ENCODE measurements at regions not wholly inside any gene's neighbourhood (a gene's known extent, or its start where the extent isn't known, plus 50 kb on each side); places are given as distances from the start of the nearest gene placed in this dataset.

- Histone ChIP-seq H3K4me2 (ENCODE audit: low read length) (no peak overlapping the region), H3K36me3 (ENCODE audit: insufficient read depth, low read length) (no peaks in the 10 kb centered on the region), H3K79me2 (replicated peaks; ENCODE audit: insufficient read depth, low read length) (no peaks in the 10 kb centered on the region), H3K9ac (ENCODE audit: low read length) (no peak overlapping the region), H3K9me3 (ENCODE audit: low read length) (no peaks in the 10 kb centered on the region), H2AFZ (ENCODE audit: low read depth, low read length) (no peak overlapping the region), H3F3A (ENCODE audit: insufficient read depth, low read length, poor library complexity, severe bottlenecking) (no peaks in the 10 kb centered on the region), H3K9me2 (ENCODE audit: insufficient read depth, low read length) (no peaks in the 10 kb centered on the region), H3K27me3 (ENCODE audit: insufficient read depth, low read depth, low read length) (no peaks in the 10 kb centered on the region), H3K27ac (ENCODE audit: low read length) (no peak overlapping the region), H4K20me1 (ENCODE audit: insufficient read depth) (no peaks in the 10 kb centered on the region), H3K4me3 (ENCODE audit: low read length) (no peak overlapping the region)
- TF ChIP-seq MXI1 (conservative IDR thresholded peaks at IDR 0.05; ENCODE audit: poor library complexity, severe bottlenecking) (no peak), SMC3 (conservative IDR thresholded peaks at IDR 0.05; ENCODE audit: poor library complexity) (no peak), RAD21 (conservative IDR thresholded peaks at IDR 0.05) (no peak), REST (IDR thresholded peaks at IDR 0.05; ENCODE audit: borderline replicate concordance) (no peak), POLR2AphosphoS5 (IDR thresholded peaks at IDR 0.05) (no peak), TAF1 (IDR thresholded peaks at IDR 0.05; ENCODE audit: low read depth) (no peak), EZH2 (IDR thresholded peaks at IDR 0.05; ENCODE audit: borderline replicate concordance, insufficient read depth, low read length, poor library complexity, severe bottlenecking) (no peak), EP300 (conservative IDR thresholded peaks at IDR 0.05; ENCODE audit: poor library complexity, severe bottlenecking) (no peak)
These were observed 983.7 kb downstream of the RAB28 start for GRCh38 chr4:12500409-12500808.

- Histone ChIP-seq H2AFZ (ENCODE audit: low read depth, low read length) (no peak overlapping the region), H3K27ac (ENCODE audit: low read length) (no peak overlapping the region), H3K79me2 (replicated peaks; ENCODE audit: insufficient read depth, low read length) (no peaks in the 10 kb centered on the region), H3K27me3 (ENCODE audit: insufficient read depth, low read depth, low read length) (no peaks in the 10 kb centered on the region), H4K20me1 (ENCODE audit: insufficient read depth) (no peaks in the 10 kb centered on the region), H3K36me3 (ENCODE audit: insufficient read depth, low read length) (no peaks in the 10 kb centered on the region), H3K9me2 (ENCODE audit: insufficient read depth, low read length) (no peaks in the 10 kb centered on the region), H3F3A (ENCODE audit: insufficient read depth, low read length, poor library complexity, severe bottlenecking) (no peaks in the 10 kb centered on the region), H3K9ac (ENCODE audit: low read length) (no peak overlapping the region), H3K9me3 (ENCODE audit: low read length) (no peaks in the 10 kb centered on the region), H3K4me2 (ENCODE audit: low read length) (no peak overlapping the region), H3K4me3 (ENCODE audit: low read length) (no peak overlapping the region)
- no peak for TF ChIP-seq EZH2 (IDR thresholded peaks at IDR 0.05; ENCODE audit: borderline replicate concordance, insufficient read depth, low read length, poor library complexity, severe bottlenecking)
- TF ChIP-seq POLR2AphosphoS5 (IDR thresholded peaks at IDR 0.05): no peak
- no peak for TF ChIP-seq MXI1 (conservative IDR thresholded peaks at IDR 0.05; ENCODE audit: poor library complexity, severe bottlenecking)
- TF ChIP-seq RAD21 (conservative IDR thresholded peaks at IDR 0.05): no peak
- no peak for TF ChIP-seq EP300 (conservative IDR thresholded peaks at IDR 0.05; ENCODE audit: poor library complexity, severe bottlenecking)
- no peak for TF ChIP-seq CTCF (IDR thresholded peaks at IDR 0.05; ENCODE audit: poor library complexity, severe bottlenecking)
- TF ChIP-seq TAF1 (IDR thresholded peaks at IDR 0.05; ENCODE audit: low read depth): no peak
- TF ChIP-seq REST (IDR thresholded peaks at IDR 0.05; ENCODE audit: borderline replicate concordance): no peak
- TF ChIP-seq SMC3 (conservative IDR thresholded peaks at IDR 0.05; ENCODE audit: poor library complexity): no peak
These were observed 984.4 kb downstream of the RAB28 start for GRCh38 chr4:12499693-12500092.
